PC-3 (cell line): ENCODE measurements at regions not wholly inside any gene's neighbourhood (a gene's known extent, or its start where the extent isn't known, plus 50 kb on each side); places are given as distances from the start of the nearest gene placed in this dataset.

ENCODE experiments used
- ATAC-seq: fragments of 200-7000 bp; cut with Tn5 transposase; 2 replicates; pipeline ENCODE4 v1.9.1; 2020; ENCODE audit warnings: mild to moderate bottlenecking, moderate library complexity
- BruUV-seq: library from RNA; stranded (reverse); fragments of 400-500 nt; replicated peaks from 2 replicates; lab custom pipeline; 2021; lab: Mats Ljungman, UMichigan
- CTCF ChIA-PET: fragments of 300-600 bp; sonication (Branson Sonifier 250); formaldehyde crosslinking; loops from one replicate; lab custom pipeline; 2022; ENCODE audit warnings: antibody characterized with exemption; lab: Charles Lee
- POLR2A ChIA-PET: fragments of 300-600 bp; sonication (Branson Sonifier 250); formaldehyde crosslinking; loops from one replicate; lab custom pipeline; 2022; ENCODE audit warnings: antibody characterized with exemption; ENCODE audit not compliant: unreplicated experiment; lab: Charles Lee
- DNase-seq: peaks from one replicate; pipeline ENCODE4 v3.0.0-alpha.2; 2015
- H2AFZ ChIP-seq: fragments of 300-600 bp; sonication (generic); 2 replicates; pipeline ENCODE4 v1.6.0; 2016; ENCODE audit warnings: antibody characterized with exemption, low read length
- H3F3A ChIP-seq: fragments of 300-600 bp; sonication (generic); one replicate; pipeline ENCODE4 v1.6.0; 2017; ENCODE audit warnings: antibody characterized with exemption, low read length, control low read depth, mild to moderate bottlenecking; ENCODE audit not compliant: unreplicated experiment
- H3K27ac ChIP-seq: fragments of 300-600 bp; sonication (generic); 2 replicates; pipeline ENCODE4 v1.5.1; 2016; ENCODE audit warnings: mild to moderate bottlenecking, low read length
- H3K27me3 ChIP-seq: fragments of 300-600 bp; sonication (generic); 2 replicates; pipeline ENCODE4 v1.6.1; 2016; ENCODE audit warnings: low read length, mixed read lengths
- H3K36me3 ChIP-seq: fragments of 300-600 bp; sonication (generic); 2 replicates; pipeline ENCODE4 v1.6.1; 2016; ENCODE audit warnings: low read depth, mixed run types, low read length, mixed read lengths
- H3K4me1 ChIP-seq: fragments of 300-600 bp; sonication (generic); 2 replicates; pipeline ENCODE4 v1.5.1; 2016; ENCODE audit warnings: low read length; ENCODE audit not compliant: insufficient read depth
- H3K4me2 ChIP-seq: fragments of 300-600 bp; sonication (generic); 2 replicates; pipeline ENCODE4 v1.6.0; 2016; ENCODE audit warnings: low read length
- H3K4me3 ChIP-seq: fragments of 300-600 bp; sonication (generic); 2 replicates; pipeline ENCODE4 v1.5.1; 2016; ENCODE audit warnings: mild to moderate bottlenecking, low read length, mixed read lengths
- H3K79me2 ChIP-seq: fragments of 300-600 bp; sonication (generic); 2 replicates; pipeline ENCODE4 v1.6.1; 2017; ENCODE audit warnings: low read length, mixed read lengths
- H3K9ac ChIP-seq: fragments of 300-600 bp; sonication (generic); 2 replicates; pipeline ENCODE4 v1.6.0; 2016; ENCODE audit warnings: mild to moderate bottlenecking, low read length
- H3K9me2 ChIP-seq: fragments of 300-600 bp; sonication (generic); replicated peaks from 2 replicates; pipeline ENCODE4 v1.6.1; 2016; ENCODE audit warnings: mixed run types, low read length, mixed read lengths
- H3K9me3 ChIP-seq: fragments of 300-600 bp; sonication (generic); 2 replicates; pipeline ENCODE4 v1.6.1; 2016; ENCODE audit warnings: low read length, mixed read lengths
- H4K20me1 ChIP-seq: fragments of 300-600 bp; sonication (generic); 2 replicates; pipeline ENCODE4 v1.6.1; 2016; ENCODE audit warnings: low read length, mixed read lengths
- EZH2 ChIP-seq: fragments of 300-600 bp; sonication (generic); IDR thresholded peaks from one replicate; pipeline ENCODE4 v1.6.1; 2017; ENCODE audit warnings: antibody characterized with exemption, mild to moderate bottlenecking, low read length; ENCODE audit not compliant: unreplicated experiment
- EZH2phosphoT487 ChIP-seq: fragments of 300-600 bp; sonication (generic); IDR thresholded peaks from 2 replicates; pipeline ENCODE4 v1.6.1; 2018; ENCODE audit warnings: mild to moderate bottlenecking, antibody characterized with exemption, low read length, borderline replicate concordance
- intact Hi-C: fragments of 100-400 bp; cut with micrococcal nuclease; formaldehyde crosslinking; loops from 2 replicates; pipeline ENCODE4 v1.9.0; 2023
- TF ChIP-seq, protein P1 (sequence below): fragments of 300-600 bp; sonication (generic); conservative IDR thresholded peaks from 2 replicates; pipeline ENCODE4 v1.5.1; 2017; ENCODE audit warnings: antibody characterized with exemption, low read depth, mild to moderate bottlenecking, low read length

DNA sequence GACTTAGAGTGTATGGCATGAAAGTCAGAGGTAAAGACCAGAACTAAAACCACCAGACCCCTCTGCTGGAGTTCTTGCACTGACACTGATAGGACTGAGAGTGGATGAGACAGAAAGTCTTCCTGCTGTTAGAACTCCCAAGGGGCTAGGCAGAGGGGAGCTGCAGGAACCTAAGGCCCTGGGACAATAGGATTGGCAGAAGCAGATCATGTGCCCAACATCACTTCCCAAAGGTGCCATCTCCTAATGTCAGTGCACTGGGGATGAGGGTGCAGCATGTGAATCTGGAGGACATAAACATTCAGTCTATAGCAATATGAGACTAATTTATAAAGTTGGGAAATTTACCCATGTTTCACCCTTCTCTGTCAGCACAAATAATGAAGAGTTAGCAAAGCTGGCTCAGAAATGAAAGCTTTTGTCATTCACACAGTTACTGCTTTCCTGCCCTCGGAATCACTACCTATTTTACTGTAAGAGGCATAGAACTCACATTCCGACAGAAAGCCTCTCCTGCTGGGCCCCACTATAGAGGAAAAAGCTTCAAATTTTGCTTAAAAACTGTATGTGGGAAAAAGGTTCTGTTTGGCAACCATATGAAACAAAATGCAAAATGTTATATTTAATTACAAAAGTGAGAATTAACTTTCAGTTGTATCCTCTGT, 49.9 kb upstream of the SSX2IP start:
- Histone ChIP-seq H3K9me3 (no peaks in the 10 kb centered on the region), H3K4me1 (peaks cover 4% of the 10 kb centered on the region; the same call in 1 of the 2 replicates), H3K4me3 (no peak overlapping the region), H3K27me3 (no peaks in the 10 kb centered on the region), H3K9me2 (no peaks in the 10 kb centered on the region), H3K9ac (no peak overlapping the region), H3K36me3 (no peaks in the 10 kb centered on the region), H3K4me2 (no peak overlapping the region), H3F3A (no peaks in the 10 kb centered on the region), H4K20me1 (no peaks in the 10 kb centered on the region), H2AFZ (no peak overlapping the region), H3K27ac (no peak overlapping the region), H3K79me2 (no peaks in the 10 kb centered on the region)
- BruUV-seq: no TSS peak
- ChIA-PET POLR2A (no interaction called here), CTCF (no interaction called here)
- DNase-seq (no peak), ATAC-seq (no peak)
- intact Hi-C loops: no loop called here
- no peak for TF ChIP-seq EZH2
- TF ChIP-seq EZH2phosphoT487: no peak
- TF ChIP-seq, protein P1, sequence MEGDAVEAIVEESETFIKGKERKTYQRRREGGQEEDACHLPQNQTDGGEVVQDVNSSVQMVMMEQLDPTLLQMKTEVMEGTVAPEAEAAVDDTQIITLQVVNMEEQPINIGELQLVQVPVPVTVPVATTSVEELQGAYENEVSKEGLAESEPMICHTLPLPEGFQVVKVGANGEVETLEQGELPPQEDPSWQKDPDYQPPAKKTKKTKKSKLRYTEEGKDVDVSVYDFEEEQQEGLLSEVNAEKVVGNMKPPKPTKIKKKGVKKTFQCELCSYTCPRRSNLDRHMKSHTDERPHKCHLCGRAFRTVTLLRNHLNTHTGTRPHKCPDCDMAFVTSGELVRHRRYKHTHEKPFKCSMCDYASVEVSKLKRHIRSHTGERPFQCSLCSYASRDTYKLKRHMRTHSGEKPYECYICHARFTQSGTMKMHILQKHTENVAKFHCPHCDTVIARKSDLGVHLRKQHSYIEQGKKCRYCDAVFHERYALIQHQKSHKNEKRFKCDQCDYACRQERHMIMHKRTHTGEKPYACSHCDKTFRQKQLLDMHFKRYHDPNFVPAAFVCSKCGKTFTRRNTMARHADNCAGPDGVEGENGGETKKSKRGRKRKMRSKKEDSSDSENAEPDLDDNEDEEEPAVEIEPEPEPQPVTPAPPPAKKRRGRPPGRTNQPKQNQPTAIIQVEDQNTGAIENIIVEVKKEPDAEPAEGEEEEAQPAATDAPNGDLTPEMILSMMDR: no peak
